Bronchial epithelial cell (primary cell): ENCODE measurements at regions not wholly inside any gene's neighbourhood (a gene's known extent, or its start where the extent isn't known, plus 50 kb on each side); places are given as distances from the start of the nearest gene placed in this dataset.
"Not testable (repeated sequence)": the region's sequence is repeated elsewhere in the genome, so short reads cannot be mapped to it uniquely, and the experiment has no call there.

Source experiments
- DNase-seq: peaks from one replicate; pipeline ENCODE4 v3.0.0-alpha.2; 2010; ENCODE audit warnings: low read depth
- FAIRE-seq: peaks from 2 replicates; lab custom pipeline; 2011; peaks lifted over from hg19 to GRCh38; lab: Jason Lieb, UNC
- H3K27me3 ChIP-seq: 2 replicates; pipeline ENCODE4 v1.5.1; 2011; ENCODE audit warnings: low read length; ENCODE audit not compliant: control insufficient read depth, insufficient read depth
- H3K36me3 ChIP-seq: 2 replicates; pipeline ENCODE4 v1.5.1; 2011; ENCODE audit warnings: low read length; ENCODE audit not compliant: control insufficient read depth, insufficient read depth
- H3K4me3 ChIP-seq: 2 replicates; pipeline ENCODE4 v1.5.1; 2011; ENCODE audit warnings: mild to moderate bottlenecking, low read depth, low read length, control low read depth
- CTCF ChIP-seq: IDR thresholded peaks from 2 replicates; pipeline ENCODE4 v1.5.1; 2011; ENCODE audit warnings: mild to moderate bottlenecking, moderate library complexity, low read length, control low read depth, inconsistent platforms; ENCODE audit not compliant: insufficient read depth, severe bottlenecking

GRCh38 chr15:21271566-21271965 is 168.7 kb downstream of the POTEB3 start:
- no peak for DNase-seq
- no peak for FAIRE-seq
- Histone ChIP-seq H3K4me3 (no peak overlapping the region), H3K36me3 (no peaks in the 10 kb centered on the region), H3K27me3 (no peaks in the 10 kb centered on the region)
- no peak for TF ChIP-seq CTCF

GRCh38 chr15:21270474-21270873 is 169.8 kb downstream of the POTEB3 start:
- DNase-seq (no peak), FAIRE-seq (peak; percentile 82)
- no peak for TF ChIP-seq CTCF
- no peaks in the 10 kb centered on the region for H3K36me3 ChIP-seq
- no peak overlapping the region for H3K4me3 ChIP-seq
- H3K27me3 ChIP-seq, result no peaks in the 10 kb centered on the region

- not testable (repeated sequence) for H3K27me3 ChIP-seq, H3K4me3 ChIP-seq, FAIRE-seq, H3K36me3 ChIP-seq, DNase-seq
These were observed 170.6 kb downstream of the POTEB3 start for GRCh38 chr15:21269673-21270072.

GRCh38 chr15:21269121-21269520 is 171.2 kb downstream of the POTEB3 start:
- no peak for DNase-seq
- no peak for TF ChIP-seq CTCF
- H3K4me3 ChIP-seq, result no peak overlapping the region
- no peak for FAIRE-seq
- H3K27me3 ChIP-seq, result no peaks in the 10 kb centered on the region
- H3K36me3 ChIP-seq, result no peaks in the 10 kb centered on the region

- Histone ChIP-seq H3K27me3 (no peaks in the 10 kb centered on the region), H3K36me3 (no peaks in the 10 kb centered on the region), H3K4me3 (no peak overlapping the region)
- TF ChIP-seq CTCF, result no peak
- DNase-seq (no peak), FAIRE-seq (peak; percentile 62)
These were observed 171.8 kb downstream of the POTEB3 start for GRCh38 chr15:21268436-21268940.

- DNase-seq, result no peak
- FAIRE-seq, result no peak
- TF ChIP-seq CTCF, result no peak
- H3K27me3 ChIP-seq, result no peaks in the 10 kb centered on the region
- no peak overlapping the region for H3K4me3 ChIP-seq
- H3K36me3 ChIP-seq, result no peaks in the 10 kb centered on the region
These were observed 172.5 kb downstream of the POTEB3 start for GRCh38 chr15:21267671-21268395.
